K562 (cell line): ENCODE measurements at regions not wholly inside any gene's neighbourhood (a gene's known extent, or its start where the extent isn't known, plus 50 kb on each side); places are given as distances from the start of the nearest gene placed in this dataset.
"Not testable (repeated sequence)": the region's sequence is repeated elsewhere in the genome, so short reads cannot be mapped to it uniquely, and the experiment has no call there.

ENCODE experiments used
- KAT8 ChIP-seq: fragments of 450-650 bp; IDR thresholded peaks from 2 replicates; pipeline ENCODE4 v1.6.1; 2016; ENCODE audit warnings: low read depth, mild to moderate bottlenecking
- MEIS2 ChIP-seq: fragments of 450-650 bp; IDR thresholded peaks from 2 replicates; pipeline ENCODE4 v1.6.1; 2014; ENCODE audit warnings: mild to moderate bottlenecking; ENCODE audit not compliant: partially characterized antibody
- NRF1 ChIP-seq, 2 experiments: fragments of 450-650 bp; IDR thresholded peaks in 1 of 2; conservative IDR thresholded peaks in 1 of 2; 2 replicates each; pipeline ENCODE4 v1.6.1; 2014; ENCODE audit warnings: mild to moderate bottlenecking in 2 of 2
- POLR2AphosphoS5 ChIP-seq: IDR thresholded peaks from 2 replicates; pipeline ENCODE4 v1.6.1; 2011; ENCODE audit warnings: mild to moderate bottlenecking, low read depth, low read length, moderate library complexity; ENCODE audit not compliant: control insufficient read depth, insufficient read depth
- RAD21 ChIP-seq, 2 experiments: fragments of 250-450 bp in 1 of 2; fragments of 450-650 bp in 1 of 2; sonication (Bioruptor Pico) in 1 of 2; formaldehyde crosslinking in 1 of 2; IDR thresholded peaks in 1 of 2; conservative IDR thresholded peaks in 1 of 2; 2 replicates each; pipeline versions ENCODE4 v1.4.0 to v1.8.0; 2020 to 2022; ENCODE audit warnings: mild to moderate bottlenecking in 2 of 2, moderate library complexity in 1 of 2
- SP1 ChIP-seq: sonication (generic); formaldehyde crosslinking; IDR thresholded peaks from 2 replicates; pipeline ENCODE4 v1.8.1; 2022; ENCODE audit warnings: mild to moderate bottlenecking, missing genetic modification reagents
- STAT6 ChIP-seq: sonication (generic); formaldehyde crosslinking; IDR thresholded peaks from 2 replicates; pipeline ENCODE4 v1.8.1; 2023; ENCODE audit warnings: mild to moderate bottlenecking, missing genetic modification reagents
- TAF7 ChIP-seq: fragments of 450-650 bp; IDR thresholded peaks from 2 replicates; pipeline ENCODE4 v1.6.1; 2016; ENCODE audit warnings: missing genetic modification characterization, missing compliant biosample characterization
- ZBTB33 ChIP-seq: sonication (generic); formaldehyde crosslinking; IDR thresholded peaks from 2 replicates; pipeline ENCODE4 v1.8.1; 2023; ENCODE audit warnings: mild to moderate bottlenecking, missing genetic modification reagents
- ZBTB49 ChIP-seq: sonication (generic); formaldehyde crosslinking; IDR thresholded peaks from 2 replicates; pipeline ENCODE4 v1.8.0; 2022; ENCODE audit warnings: missing genetic modification reagents, mild to moderate bottlenecking, borderline replicate concordance
- TF ChIP-seq, protein P1 (sequence below): fragments of 150-350 bp; conservative IDR thresholded peaks from 2 replicates; pipeline ENCODE4 v1.6.1; 2014; ENCODE audit warnings: low read length
- TF ChIP-seq, protein P2 (sequence below): fragments of 250-450 bp; sonication (Bioruptor Pico); IDR thresholded peaks from 2 replicates; pipeline ENCODE4 v1.5.0; 2021; ENCODE audit warnings: mild to moderate bottlenecking, moderate library complexity

GRCh38 chr4:9660955-9661354 is 120.5 kb upstream of the DRD5 start:
- TF ChIP-seq, protein P1, sequence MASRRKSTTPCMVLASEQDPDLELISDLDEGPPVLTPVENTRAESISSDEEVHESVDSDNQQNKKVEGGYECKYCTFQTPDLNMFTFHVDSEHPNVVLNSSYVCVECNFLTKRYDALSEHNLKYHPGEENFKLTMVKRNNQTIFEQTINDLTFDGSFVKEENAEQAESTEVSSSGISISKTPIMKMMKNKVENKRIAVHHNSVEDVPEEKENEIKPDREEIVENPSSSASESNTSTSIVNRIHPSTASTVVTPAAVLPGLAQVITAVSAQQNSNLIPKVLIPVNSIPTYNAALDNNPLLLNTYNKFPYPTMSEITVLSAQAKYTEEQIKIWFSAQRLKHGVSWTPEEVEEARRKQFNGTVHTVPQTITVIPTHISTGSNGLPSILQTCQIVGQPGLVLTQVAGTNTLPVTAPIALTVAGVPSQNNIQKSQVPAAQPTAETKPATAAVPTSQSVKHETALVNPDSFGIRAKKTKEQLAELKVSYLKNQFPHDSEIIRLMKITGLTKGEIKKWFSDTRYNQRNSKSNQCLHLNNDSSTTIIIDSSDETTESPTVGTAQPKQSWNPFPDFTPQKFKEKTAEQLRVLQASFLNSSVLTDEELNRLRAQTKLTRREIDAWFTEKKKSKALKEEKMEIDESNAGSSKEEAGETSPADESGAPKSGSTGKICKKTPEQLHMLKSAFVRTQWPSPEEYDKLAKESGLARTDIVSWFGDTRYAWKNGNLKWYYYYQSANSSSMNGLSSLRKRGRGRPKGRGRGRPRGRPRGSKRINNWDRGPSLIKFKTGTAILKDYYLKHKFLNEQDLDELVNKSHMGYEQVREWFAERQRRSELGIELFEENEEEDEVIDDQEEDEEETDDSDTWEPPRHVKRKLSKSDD = not testable (repeated sequence)
- not testable (repeated sequence) for TF ChIP-seq ZBTB33 (CRISPR knock-in tag); RAD21 (CRISPR knock-in tag; conservative IDR thresholded peaks at IDR 0.05 in 1 of 2, IDR thresholded peaks at IDR 0.05 in 1 of 2); MEIS2; STAT6 (CRISPR knock-in tag); POLR2AphosphoS5; NRF1 (conservative IDR thresholded peaks at IDR 0.05 in 1 of 2, IDR thresholded peaks at IDR 0.05 in 1 of 2); KAT8; SP1; ZBTB49 (CRISPR knock-in tag); TAF7 (tag)
- TF ChIP-seq, protein P2, sequence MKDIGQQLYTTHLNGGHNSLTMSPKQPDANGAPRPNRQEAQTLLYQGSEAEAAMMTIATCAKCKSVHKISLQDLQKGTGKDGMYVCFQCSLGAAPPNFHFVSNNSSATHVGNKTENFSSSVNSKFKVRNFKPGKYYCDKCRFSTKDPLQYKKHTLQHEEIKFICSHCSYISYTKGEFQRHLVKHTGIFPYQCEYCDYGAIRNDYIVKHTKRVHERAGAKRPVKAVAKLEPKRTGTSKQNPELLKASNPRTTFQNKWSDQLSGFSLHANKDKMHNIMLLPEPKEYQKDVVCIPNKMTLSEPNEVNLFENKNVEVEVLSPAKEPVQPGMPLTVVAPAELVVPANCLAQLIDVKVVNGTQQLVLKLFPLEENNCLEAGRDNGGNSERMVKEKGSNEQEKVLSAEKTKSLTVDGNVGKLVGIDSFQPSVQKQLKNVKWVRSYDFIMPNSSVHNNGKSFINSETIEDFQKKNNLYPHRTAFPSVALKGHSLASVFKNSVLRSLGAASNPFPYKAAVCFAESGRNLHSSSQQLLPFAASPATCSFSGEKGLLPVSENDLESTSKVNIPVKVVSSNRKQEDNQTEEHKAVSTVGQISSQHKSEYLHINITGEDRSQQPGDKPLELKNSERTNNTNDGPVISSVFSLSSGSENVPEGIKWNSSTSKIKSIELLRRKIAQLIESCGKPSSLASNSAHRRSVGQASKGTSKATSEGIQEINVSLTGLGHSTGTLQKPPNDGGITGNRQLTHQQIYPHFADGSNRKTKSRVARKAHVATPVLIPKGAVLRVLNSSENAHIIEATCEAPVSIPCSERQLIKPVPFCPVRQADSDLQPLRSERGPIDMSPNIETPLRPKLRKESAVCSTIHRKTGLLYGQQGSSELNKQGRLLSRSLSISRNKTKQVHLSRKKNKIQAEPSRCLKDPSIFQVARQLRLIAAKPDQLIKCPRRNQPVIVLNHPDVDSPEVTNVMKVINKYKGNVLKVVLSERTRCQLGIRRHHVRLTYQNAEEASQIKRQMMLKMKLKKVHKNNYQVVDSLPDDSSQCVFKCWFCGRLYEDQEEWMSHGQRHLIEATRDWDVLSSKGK = not testable (repeated sequence)
